Heart right ventricle (tissue), 16 donors: ENCODE measurements at regions not wholly inside any gene's neighbourhood (a gene's known extent, or its start where the extent isn't known, plus 50 kb on each side); places are given as distances from the start of the nearest gene placed in this dataset.

ENCODE experiments used
- ATAC-seq, 8 donors: fragments of 200-7000 bp; cut with Tn5 transposase; one replicate each; pipeline ENCODE4 v1.9.1; 2020; ENCODE audit warnings: mild to moderate bottlenecking in 8 of 8, moderate library complexity in 8 of 8, moderate number of reproducible peaks in 1 of 8
- DNase-seq, 2 donors: peaks; one replicate each; pipeline ENCODE4 v3.0.0-alpha.2; 2020
- H3K27ac ChIP-seq, 10 donors: fragments of 200-600 bp; sonication (generic) in 2 of 10; one replicate each; pipeline versions ENCODE4 v1.5.0 to v1.8.0; 2020 to 2022; ENCODE audit warnings: mild to moderate bottlenecking in 3 of 10
- H3K27me3 ChIP-seq, 7 donors: fragments of 200-600 bp; one replicate each; pipeline ENCODE4 v1.8.0; 2021 to 2022; ENCODE audit warnings: mild to moderate bottlenecking in 2 of 7
- H3K36me3 ChIP-seq, 9 donors: fragments of 200-600 bp; sonication (generic) in 1 of 9; one replicate each; pipeline versions ENCODE4 v1.5.0 to v1.8.0; 2020 to 2022; ENCODE audit warnings: mild to moderate bottlenecking in 2 of 9
- H3K4me1 ChIP-seq, 9 donors: fragments of 200-600 bp; sonication (generic) in 1 of 9; one replicate each; pipeline versions ENCODE4 v1.5.0 to v1.8.0; 2020 to 2022; ENCODE audit warnings: mild to moderate bottlenecking in 4 of 9
- H3K4me3 ChIP-seq, 10 donors: fragments of 200-600 bp; sonication (generic) in 2 of 10; one replicate each; pipeline versions ENCODE4 v1.5.0 to v1.8.0; 2020 to 2022; ENCODE audit warnings: mild to moderate bottlenecking in 7 of 10, moderate library complexity in 2 of 10
- H3K9me3 ChIP-seq, 11 donors: fragments of 200-600 bp in 10 of 11; sonication (generic) in 2 of 11; one replicate each; pipeline versions ENCODE4 v1.5.0 to v1.8.0; 2013 to 2022; ENCODE audit warnings: mild to moderate bottlenecking in 2 of 11, control low read depth in 1 of 11, moderate library complexity in 1 of 11
- CTCF ChIP-seq, 9 donors: fragments of 200-600 bp; sonication (generic) in 2 of 9; IDR thresholded peaks; one replicate each; pipeline versions ENCODE4 v1.5.0 to v1.8.0; 2021 to 2022; ENCODE audit warnings: antibody characterized with exemption in 9 of 9, mild to moderate bottlenecking in 5 of 9, moderate library complexity in 1 of 9
- WGBS, 2 donors: extraction: QIAGEN DNeasy Blood & Tissue Kit; methylation state at CpG; one replicate each; pipeline ENCODE4 v1.1.7; 2013; ENCODE audit warnings: inconsistent platforms in 1 of 2; 5-methylcytosine and 5-hydroxymethylcytosine counted together
- intact Hi-C, 10 donors: fragments of 100-400 bp; cut with DNase I; formaldehyde crosslinking; loops; one replicate each; pipeline versions ENCODE4 v1.11.1 to v1.14.2; 2022
- donor health status: Arrhythmogenic right ventricular cardiomyopathy.
- donor health status: ischemic (EF 13 %, LVEDD 7.1; RV severe dilation, severe dysfunction).
- donor health status: healthy with polysubstance abuse.
- donor health status: DM: no; HTN: yes; CAD: no.
- donor health status: DM: no; HTN: no; CAD: no.
- donor health status: ischemic (EF 25% LVEDD 6.9; RV normal size, moderate dysfunction).
- donor health status: ischemic (EF 25% LVEDD 5.7; RV mildly dilated, moderate dysfunction).
- donor health status: healthy.
- donor health status: DM: yes; HTN: yes; CAD: no.
- donor health status: Ischemic cardiomyopathy.
- donor health status: ischemic (EF 35%, LVEDD 5.7; RV mildly dilated, moderate dysfunction).
- donor health status: nonischemic (EF 11% LVEDD 7.7; RV severe dilation, severe dysfunction).
- donor health status: DM: yes; HTN: yes; CAD: no.
- donor health status: PGD.
- donor health status: ischemic (EF 29% LVEDD 5.4; RV normal size, mild dysfunction).
- donor health status: nonischemic (EF 23%, LVEDD 6.1; RV moderate dilation, normal function).

DNA sequence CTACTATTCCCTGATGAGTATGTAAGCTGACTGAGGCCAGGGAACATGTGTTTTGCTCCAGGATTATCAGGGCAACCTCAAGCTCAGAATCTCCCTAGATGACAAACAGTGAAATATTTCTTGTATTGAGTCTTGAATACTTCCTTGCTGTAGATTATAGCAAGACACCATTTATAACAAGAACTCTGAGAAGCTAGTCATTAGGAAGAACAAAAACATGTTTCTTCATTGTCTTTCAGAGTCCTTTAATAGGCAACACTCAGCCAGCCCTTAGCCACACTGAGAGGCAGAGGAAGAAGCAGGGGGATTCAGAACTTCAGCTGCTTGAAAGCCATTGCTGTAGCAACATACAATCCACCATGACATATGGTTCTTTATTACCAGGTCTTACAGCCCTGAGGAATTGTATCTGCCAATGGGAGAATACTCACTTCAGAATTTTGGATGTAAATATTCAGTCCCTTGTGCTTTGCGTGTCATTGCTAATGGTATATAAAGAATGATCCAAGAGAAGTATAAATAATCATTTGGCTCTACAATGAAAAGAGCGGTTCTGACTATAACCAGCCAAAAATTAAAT, 117.5 kb upstream of the NCKAP5 start:
- Histone ChIP-seq H3K27me3 (no peaks in the 10 kb centered on the region), H3K4me3 (no peak overlapping the region), H3K9me3 (no peaks in the 10 kb centered on the region), H3K36me3 (no peaks in the 10 kb centered on the region), H3K27ac (no peak overlapping the region), H3K4me1 (no peaks in the 10 kb centered on the region)
- whole genome bisulfite sequencing, 2 donors, result 85 to 92% methylated on average over 2 of the region's 2 CpGs
- DNase-seq, result no peak
- intact Hi-C loops, result no loop called here
- no peak for ATAC-seq
- no peak for TF ChIP-seq CTCF (IDR thresholded peaks at IDR 0.05)

DNA sequence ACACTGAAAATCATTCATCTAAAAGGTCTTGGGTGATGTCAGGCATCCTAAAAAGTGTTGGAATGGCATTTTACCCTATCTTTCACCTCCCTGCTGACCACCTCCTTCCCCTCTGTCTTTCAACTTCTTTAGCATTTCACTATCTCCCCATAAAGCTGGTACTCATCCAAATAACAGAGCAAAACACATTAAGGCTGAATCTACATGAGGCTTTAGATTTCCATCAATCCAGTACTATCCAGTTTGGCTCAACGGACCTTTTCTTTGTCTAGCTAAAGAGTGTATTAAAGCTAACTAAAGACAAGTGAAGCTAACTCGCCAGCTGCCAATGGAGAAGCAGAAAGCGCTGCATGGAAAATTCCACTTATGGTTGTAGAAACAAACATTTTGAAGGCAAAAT, 122.5 kb upstream of the NCKAP5 start:
- no peak for TF ChIP-seq CTCF (IDR thresholded peaks at IDR 0.05)
- WGBS, 2 donors, result 64 to 80% methylated on average over 3 of the region's 3 CpGs
- no peak overlapping the region for H3K4me3 ChIP-seq
- ATAC-seq, result no peak
- H3K4me1 ChIP-seq, result no peaks in the 10 kb centered on the region
- H3K27me3 ChIP-seq, result no peaks in the 10 kb centered on the region
- no peaks in the 10 kb centered on the region for H3K36me3 ChIP-seq
- intact Hi-C loops, result no loop called here
- H3K27ac ChIP-seq, result no peak overlapping the region
- H3K9me3 ChIP-seq, result peaks cover 0 to 10% (median 0%) of the 10 kb centered on the region in 11 donors
- no peak for DNase-seq

- ATAC-seq (no peak), DNase-seq (no peak)
- no peaks in the 10 kb centered on the region for H3K27me3 ChIP-seq
- no peak overlapping the region for H3K27ac ChIP-seq
- 50 to 64% methylated on average over 2 of the region's 2 CpGs for WGBS, 2 donors
- no peak for TF ChIP-seq CTCF (IDR thresholded peaks at IDR 0.05)
- no peak overlapping the region for H3K4me3 ChIP-seq
- peaks cover 0 to 10% (median 0%) of the 10 kb centered on the region in 11 donors for H3K9me3 ChIP-seq
- no peaks in the 10 kb centered on the region for H3K36me3 ChIP-seq
- H3K4me1 ChIP-seq, result no peaks in the 10 kb centered on the region
- intact Hi-C loops, result no loop called here
Measured at GRCh38 chr2:133691336-133691735, 123.1 kb upstream of the NCKAP5 start.

DNA sequence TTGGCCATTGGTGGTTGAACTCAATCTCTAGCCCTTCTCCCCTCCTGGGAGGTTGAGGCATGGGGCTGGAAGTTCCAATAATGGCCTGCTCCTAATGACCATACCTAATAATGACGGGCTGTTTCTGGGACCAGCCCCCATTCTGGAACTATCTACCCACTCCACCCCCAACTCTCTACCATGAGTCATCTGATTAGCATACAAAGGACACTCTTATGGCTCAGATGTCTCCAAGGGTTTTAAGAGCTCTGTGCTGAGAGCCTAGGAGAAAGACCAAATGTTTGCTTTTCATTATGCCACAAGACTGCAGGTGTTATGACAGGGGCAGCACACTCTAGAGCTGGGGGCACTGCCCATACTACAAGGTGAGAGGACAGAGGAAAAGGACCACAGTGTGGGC, 137.0 kb upstream of the NCKAP5 start:
- no peaks in the 10 kb centered on the region for H3K36me3 ChIP-seq
- H3K27ac ChIP-seq, result no peak overlapping the region
- TF ChIP-seq CTCF (IDR thresholded peaks at IDR 0.05), result no peak
- ATAC-seq (no peak), DNase-seq (no peak)
- H3K4me1 ChIP-seq, result no peaks in the 10 kb centered on the region
- intact Hi-C loops, result no loop called here
- 61 to 71% methylated on average over 1 of the region's 1 CpG for WGBS, 2 donors
- H3K9me3 ChIP-seq, result peaks cover 0 to 16% (median 8%) of the 10 kb centered on the region in 11 donors
- no peaks in the 10 kb centered on the region for H3K27me3 ChIP-seq
- no peak overlapping the region for H3K4me3 ChIP-seq
